Embryonic facial prominence (tissue), 1 donor: ENCODE measurements at regions not wholly inside any gene's neighbourhood (a gene's known extent, or its start where the extent isn't known, plus 50 kb on each side); places are given as distances from the start of the nearest gene placed in this dataset.

Experiments used
- DNase-seq: peaks from one replicate; pipeline ENCODE4 v3.0.0-alpha.2; 2016; ENCODE audit errors: extremely low spot score

- DNase-seq = no peak
Measured at GRCh38 chr6:105767541-105767940, 318.6 kb upstream of the PRDM1 start.

GRCh38 chr6:105765239-105765638 is 320.9 kb upstream of the PRDM1 start:
- no peak for DNase-seq

- no peak for DNase-seq
Measured at GRCh38 chr6:105764315-105764714, 321.8 kb upstream of the PRDM1 start.

GRCh38 chr6:105763866-105764265 is 322.3 kb upstream of the PRDM1 start:
- no peak for DNase-seq

- DNase-seq = no peak
Measured at GRCh38 chr6:105760746-105761145, 325.4 kb upstream of the PRDM1 start.

- no peak for DNase-seq
Measured at GRCh38 chr6:105759946-105760345, 326.2 kb upstream of the PRDM1 start.

GRCh38 chr6:105759015-105759414 is 327.1 kb upstream of the PRDM1 start:
- DNase-seq = no peak

GRCh38 chr6:105757512-105758200 is 328.5 kb upstream of the PRDM1 start:
- no peak for DNase-seq

- no peak for DNase-seq
Measured at GRCh38 chr6:105755885-105756284, 330.3 kb upstream of the PRDM1 start.

- DNase-seq = no peak
Measured at GRCh38 chr6:105753620-105754211, 332.4 kb upstream of the PRDM1 start.

GRCh38 chr6:105753207-105753606 is 332.9 kb upstream of the PRDM1 start:
- no peak for DNase-seq

GRCh38 chr6:105750089-105750488 is 336.0 kb upstream of the PRDM1 start:
- no peak for DNase-seq

- no peak for DNase-seq
Measured at GRCh38 chr6:105748737-105749161, 337.4 kb upstream of the PRDM1 start.

- no peak for DNase-seq
Measured at GRCh38 chr6:105747823-105748405, 338.2 kb upstream of the PRDM1 start.

GRCh38 chr6:105746509-105746908 is 339.6 kb upstream of the PRDM1 start:
- no peak for DNase-seq

GRCh38 chr6:105746130-105746505 is 340.0 kb upstream of the PRDM1 start:
- no peak for DNase-seq

GRCh38 chr6:105745464-105746129 is 340.5 kb upstream of the PRDM1 start:
- DNase-seq = no peak

GRCh38 chr6:105744815-105745214 is 341.3 kb upstream of the PRDM1 start:
- no peak for DNase-seq

GRCh38 chr6:105740946-105741645 is 338.2 kb upstream of the PREP start:
- no peak for DNase-seq

GRCh38 chr6:105739764-105740163 is 336.9 kb upstream of the PREP start:
- DNase-seq = no peak

- no peak for DNase-seq
Measured at GRCh38 chr6:105733556-105734162, 330.8 kb upstream of the PREP start.

GRCh38 chr6:105728995-105729394 is 326.1 kb upstream of the PREP start:
- DNase-seq = no peak
